Pancreas (tissue), 10 donors: ENCODE measurements at regions not wholly inside any gene's neighbourhood (a gene's known extent, or its start where the extent isn't known, plus 50 kb on each side); places are given as distances from the start of the nearest gene placed in this dataset.
A peak's percentile ranks its signal among the peaks of the same experiment; 100 is the strongest.

Experiments used
- ATAC-seq, 4 donors: fragments of 200-7000 bp; cut with Tn5 transposase; one replicate each; pipeline versions ENCODE4 v1.8.0 to v1.9.1; 2020; ENCODE audit warnings: mild to moderate bottlenecking in 4 of 4, moderate library complexity in 4 of 4
- DNase-seq, 6 donors: peaks; one replicate each; pipeline ENCODE4 v3.0.0-alpha.2; 2020
- FAIRE-seq: peaks from 2 replicates; lab custom pipeline; 2012; peaks lifted over from hg19 to GRCh38; lab: Jason Lieb, UNC
- H3K27ac ChIP-seq, 4 donors: fragments of 200-600 bp; sonication (generic); 1 replicate in 3 of 4; 2 replicates in 1 of 4; pipeline versions ENCODE4 v1.5.0 to v1.8.0; 2020
- H3K27me3 ChIP-seq, 4 donors: fragments of 200-600 bp; one replicate each; pipeline ENCODE4 v1.8.0; 2021
- H3K36me3 ChIP-seq, 3 donors: fragments of 200-600 bp; sonication (generic) in 1 of 3; one replicate each; pipeline versions ENCODE4 v1.5.0 to v1.8.0; 2020 to 2021
- H3K4me1 ChIP-seq, 3 donors: fragments of 200-600 bp; one replicate each; pipeline ENCODE4 v1.8.0; 2021
- H3K4me3 ChIP-seq, 4 donors: fragments of 200-600 bp; sonication (generic) in 2 of 4; one replicate each; pipeline versions ENCODE4 v1.5.0 to v1.8.0; 2020 to 2021
- H3K9me3 ChIP-seq, 4 donors: fragments of 200-600 bp; one replicate each; pipeline ENCODE4 v1.8.0; 2021
- CTCF ChIP-seq, 4 donors: fragments of 200-600 bp; sonication (generic) in 3 of 4; IDR thresholded peaks; one replicate each; pipeline versions ENCODE4 v1.5.0 to v1.8.0; 2021; ENCODE audit warnings: antibody characterized with exemption in 4 of 4
- WGBS, 2 donors: extraction: QIAGEN DNeasy Blood & Tissue Kit; methylation state at CpG; one replicate each; pipeline ENCODE4 v1.1.7; 2013; 5-methylcytosine and 5-hydroxymethylcytosine counted together
- intact Hi-C, 3 donors: fragments of 100-400 bp; cut with DNase I; formaldehyde crosslinking; loops; one replicate each; pipeline versions ENCODE4 v1.11.1 to v1.14.2; 2022
- donor health status: healthy with polysubstance abuse.
- donor health status: DM: no; HTN: no; CAD: no; lungs with moderate emphysema.
- donor health status: DM: no; HTN: no; CAD: no.
- donor health status: control.
- donor health status: control.
- donor health status: Bipolar disorder and iron deficiency.
- donor health status: DM: yes; HTN: yes; CAD: no.
- donor health status: DM: no; HTN: no; CAD: no.
- donor health status: DM: no; HTN: no; CAD: no.
- donor health status: DM: yes; HTN: yes; CAD: no.

GRCh38 chr20:40561187-40561586, 127.8 kb downstream of the MAFB start:
- no peaks in the 10 kb centered on the region for H3K36me3 ChIP-seq
- H3K4me3 ChIP-seq = no peak overlapping the region
- H3K9me3 ChIP-seq = no peaks in the 10 kb centered on the region
- TF ChIP-seq CTCF (IDR thresholded peaks at IDR 0.05) = no peak
- H3K4me1 ChIP-seq = no peaks in the 10 kb centered on the region
- no peak overlapping the region for H3K27ac ChIP-seq
- no peaks in the 10 kb centered on the region for H3K27me3 ChIP-seq
- 82 to 83% methylated on average over 3 of the region's 3 CpGs for WGBS, 2 donors
- DNase-seq (no peak), FAIRE-seq (no peak), ATAC-seq (no peak)
- intact Hi-C loops = no loop called here

- no peaks in the 10 kb centered on the region for H3K27me3 ChIP-seq
- no peak overlapping the region for H3K27ac ChIP-seq
- no peak for DNase-seq
- no peaks in the 10 kb centered on the region for H3K4me1 ChIP-seq
- ATAC-seq = no peak
- FAIRE-seq = no peak
- intact Hi-C loops = no loop called here
- no peak for TF ChIP-seq CTCF (IDR thresholded peaks at IDR 0.05)
- H3K9me3 ChIP-seq = no peaks in the 10 kb centered on the region
- H3K36me3 ChIP-seq = no peaks in the 10 kb centered on the region
- H3K4me3 ChIP-seq = no peak overlapping the region
Measured at GRCh38 chr20:40558212-40558611, 130.8 kb downstream of the MAFB start.

- no peak for DNase-seq
- no peak for FAIRE-seq
- H3K27me3 ChIP-seq = no peaks in the 10 kb centered on the region
- H3K9me3 ChIP-seq = no peaks in the 10 kb centered on the region
- 74 to 81% methylated on average over 1 of the region's 1 CpG for WGBS, 2 donors
- no peaks in the 10 kb centered on the region for H3K36me3 ChIP-seq
- H3K27ac ChIP-seq = no peak overlapping the region
- peak in 2 of 4 donors; percentile 26 to 56 for ATAC-seq
- intact Hi-C loops = no loop called here
- TF ChIP-seq CTCF (IDR thresholded peaks at IDR 0.05) = no peak
- H3K4me1 ChIP-seq = no peaks in the 10 kb centered on the region
- H3K4me3 ChIP-seq = no peak overlapping the region
Measured at GRCh38 chr20:40551125-40551530, 137.9 kb downstream of the MAFB start.

- H3K4me3 ChIP-seq = no peak overlapping the region
- intact Hi-C loops = no loop called here
- no peaks in the 10 kb centered on the region for H3K27me3 ChIP-seq
- no peaks in the 10 kb centered on the region for H3K9me3 ChIP-seq
- no peak for DNase-seq
- WGBS, 2 donors = 16 to 33% methylated on average over 2 of the region's 2 CpGs
- H3K4me1 ChIP-seq = no peaks in the 10 kb centered on the region
- no peaks in the 10 kb centered on the region for H3K36me3 ChIP-seq
- FAIRE-seq = no peak
- TF ChIP-seq CTCF (IDR thresholded peaks at IDR 0.05) = no peak
- no peak for ATAC-seq
- no peak overlapping the region for H3K27ac ChIP-seq
Measured at GRCh38 chr20:40547483-40548091, 141.4 kb downstream of the MAFB start.

GRCh38 chr20:40545478-40545877, 143.6 kb downstream of the MAFB start:
- Histone ChIP-seq H3K4me1 (no peaks in the 10 kb centered on the region), H3K4me3 (no peak overlapping the region), H3K27ac (no peak overlapping the region), H3K27me3 (no peaks in the 10 kb centered on the region), H3K36me3 (no peaks in the 10 kb centered on the region), H3K9me3 (no peaks in the 10 kb centered on the region)
- ATAC-seq = no peak
- DNase-seq = no peak
- TF ChIP-seq CTCF (IDR thresholded peaks at IDR 0.05) = no peak
- WGBS, 2 donors = 66 to 86% methylated on average over 2 of the region's 2 CpGs
- no peak for FAIRE-seq
- intact Hi-C loops = no loop called here
